Heart left ventricle (tissue), 16 donors: ENCODE measurements at regions not wholly inside any gene's neighbourhood (a gene's known extent, or its start where the extent isn't known, plus 50 kb on each side); places are given as distances from the start of the nearest gene placed in this dataset.

ENCODE experiments used
- ATAC-seq, 4 donors: fragments of 200-7000 bp; cut with Tn5 transposase; one replicate each; pipeline ENCODE4 v1.9.1; 2020 to 2022; ENCODE audit warnings: moderate library complexity in 4 of 4, mild to moderate bottlenecking in 3 of 4, moderate number of reproducible peaks in 1 of 4
- DNase-seq, 5 donors: peaks; one replicate each; pipeline ENCODE4 v3.0.0-alpha.2; 2020
- H3K27ac ChIP-seq, 12 donors: fragments of 200-600 bp; sonication (generic) in 4 of 12; one replicate each; pipeline versions ENCODE4 v1.5.0 to v1.8.0; 2016 to 2022; ENCODE audit warnings: mild to moderate bottlenecking in 2 of 12
- H3K27me3 ChIP-seq, 9 donors: fragments of 200-600 bp; sonication (generic) in 2 of 9; one replicate each; pipeline versions ENCODE4 v1.5.1 to v1.8.0; 2016 to 2022; ENCODE audit warnings: mild to moderate bottlenecking in 3 of 9
- H3K36me3 ChIP-seq, 9 donors: fragments of 200-600 bp; sonication (generic) in 2 of 9; one replicate each; pipeline versions ENCODE4 v1.5.0 to v1.8.0; 2018 to 2022; ENCODE audit warnings: mild to moderate bottlenecking in 2 of 9
- H3K4me1 ChIP-seq, 12 donors: fragments of 200-600 bp; sonication (generic) in 4 of 12; one replicate each; pipeline versions ENCODE4 v1.5.0 to v1.8.0; 2016 to 2022; ENCODE audit warnings: mild to moderate bottlenecking in 3 of 12
- H3K4me3 ChIP-seq, 12 donors: fragments of 200-600 bp; sonication (generic) in 4 of 12; one replicate each; pipeline versions ENCODE4 v1.5.0 to v1.8.0; 2017 to 2022; ENCODE audit warnings: mild to moderate bottlenecking in 9 of 12, moderate library complexity in 4 of 12
- H3K9me3 ChIP-seq, 12 donors: fragments of 200-600 bp; sonication (generic) in 4 of 12; one replicate each; pipeline versions ENCODE4 v1.5.0 to v1.8.0; 2016 to 2022; ENCODE audit warnings: mild to moderate bottlenecking in 1 of 12
- CTCF ChIP-seq, 12 donors: fragments of 200-600 bp; sonication (generic) in 4 of 12; IDR thresholded peaks; one replicate each; pipeline versions ENCODE4 v1.5.0 to v1.8.0; 2018 to 2022; ENCODE audit warnings: antibody characterized with exemption in 12 of 12, mild to moderate bottlenecking in 5 of 12
- POLR2A ChIP-seq, 2 donors: fragments of 450-650 bp; IDR thresholded peaks; one replicate each; pipeline ENCODE4 v1.6.1; 2017; ENCODE audit warnings: antibody characterized with exemption in 2 of 2, mild to moderate bottlenecking in 2 of 2, moderate library complexity in 2 of 2
- WGBS, 4 donors: extraction: QIAGEN DNeasy Blood & Tissue Kit in 2 of 4; methylation state at CpG; one replicate each; pipeline versions ENCODE4 v1.1.5 to v1.1.7; 2013 to 2018; 5-methylcytosine and 5-hydroxymethylcytosine counted together
- intact Hi-C, 10 donors: fragments of 100-400 bp; cut with DNase I; formaldehyde crosslinking; loops; one replicate each; pipeline versions ENCODE4 v1.11.1 to v1.14.2; 2022
- donor health status: ischemic (EF 13 %, LVEDD 7.1; RV severe dilation, severe dysfunction).
- donor health status: healthy with polysubstance abuse.
- donor health status: DM: no; HTN: yes; CAD: no.
- donor health status: DM: no; HTN: no; CAD: no.
- donor health status: ischemic (EF 25% LVEDD 6.9; RV normal size, moderate dysfunction).
- donor health status: ischemic (EF 25% LVEDD 5.7; RV mildly dilated, moderate dysfunction).
- donor health status: healthy.
- donor health status: DM: yes; HTN: yes; CAD: no.
- donor health status: ischemic (EF 35%, LVEDD 5.7; RV mildly dilated, moderate dysfunction).
- donor health status: nonischemic (EF 11% LVEDD 7.7; RV severe dilation, severe dysfunction).
- donor health status: DM: yes; HTN: yes; CAD: no.
- donor health status: PGD.
- donor health status: ischemic (EF 29% LVEDD 5.4; RV normal size, mild dysfunction).
- donor health status: nonischemic (EF 23%, LVEDD 6.1; RV moderate dilation, normal function).

GRCh38 chr6:68049562-68049961 is 585.5 kb upstream of the ADGRB3 start:
- peaks cover 0 to 9% (median 0%) of the 10 kb centered on the region in 12 donors for H3K9me3 ChIP-seq
- no peak overlapping the region for H3K27ac ChIP-seq
- no peak for TF ChIP-seq POLR2A (IDR thresholded peaks at IDR 0.05)
- TF ChIP-seq CTCF (IDR thresholded peaks at IDR 0.05), result no peak
- H3K4me1 ChIP-seq, result no peaks in the 10 kb centered on the region
- intact Hi-C loops, result no loop called here
- ATAC-seq (no peak), DNase-seq (no peak)
- no peaks in the 10 kb centered on the region for H3K36me3 ChIP-seq
- 84 to 92% (median 87%) methylated on average over 5 of the region's 5 CpGs for WGBS, 4 donors
- no peaks in the 10 kb centered on the region for H3K27me3 ChIP-seq
- no peak overlapping the region for H3K4me3 ChIP-seq

GRCh38 chr6:68046756-68047155 is 588.3 kb upstream of the ADGRB3 start:
- ATAC-seq (no peak), DNase-seq (no peak)
- intact Hi-C loops, result no loop called here
- 58 to 77% (median 73%) methylated on average over 1 of the region's 1 CpG for WGBS, 4 donors
- Histone ChIP-seq H3K9me3 (peaks cover 0 to 9% (median 0%) of the 10 kb centered on the region in 12 donors), H3K27me3 (no peaks in the 10 kb centered on the region), H3K4me3 (no peak overlapping the region), H3K4me1 (no peaks in the 10 kb centered on the region), H3K36me3 (no peaks in the 10 kb centered on the region), H3K27ac (no peak overlapping the region)
- TF ChIP-seq CTCF (IDR thresholded peaks at IDR 0.05) (no peak), POLR2A (IDR thresholded peaks at IDR 0.05) (no peak)

GRCh38 chr6:68046302-68046701 is 588.8 kb upstream of the ADGRB3 start:
- intact Hi-C loops, result no loop called here
- TF ChIP-seq POLR2A (IDR thresholded peaks at IDR 0.05) (no peak), CTCF (IDR thresholded peaks at IDR 0.05) (no peak)

GRCh38 chr6:68045193-68045592 is 589.9 kb upstream of the ADGRB3 start:
- TF ChIP-seq POLR2A (IDR thresholded peaks at IDR 0.05), result no peak
- no peak for TF ChIP-seq CTCF (IDR thresholded peaks at IDR 0.05)
- peaks cover 0 to 9% (median 0%) of the 10 kb centered on the region in 12 donors for H3K9me3 ChIP-seq
- H3K36me3 ChIP-seq, result no peaks in the 10 kb centered on the region
- no peak overlapping the region for H3K27ac ChIP-seq
- no peak overlapping the region for H3K4me3 ChIP-seq
- ATAC-seq (no peak), DNase-seq (no peak)
- intact Hi-C loops, result no loop called here
- WGBS, 4 donors, result 84 to 88% (median 86%) methylated on average over 4 of the region's 4 CpGs
- H3K27me3 ChIP-seq, result no peaks in the 10 kb centered on the region
- no peaks in the 10 kb centered on the region for H3K4me1 ChIP-seq

More at GRCh38 chr6:68046302-68046701, 588.8 kb upstream of the ADGRB3 start:
- DNase-seq (no peak), ATAC-seq (no peak)
- H3K36me3 ChIP-seq, result no peaks in the 10 kb centered on the region
- no peaks in the 10 kb centered on the region for H3K27me3 ChIP-seq
- no peaks in the 10 kb centered on the region for H3K4me1 ChIP-seq
- 91 to 95% (median 93%) methylated on average over 1 of the region's 1 CpG for WGBS, 4 donors
- H3K9me3 ChIP-seq, result peaks cover 0 to 9% (median 0%) of the 10 kb centered on the region in 12 donors
- H3K4me3 ChIP-seq, result no peak overlapping the region
- H3K27ac ChIP-seq, result no peak overlapping the region
